Activated gamma-delta T cell (primary cell): ENCODE measurements at regions not wholly inside any gene's neighbourhood (a gene's known extent, or its start where the extent isn't known, plus 50 kb on each side); places are given as distances from the start of the nearest gene placed in this dataset.
"Not testable (repeated sequence)": the region's sequence is repeated elsewhere in the genome, so short reads cannot be mapped to it uniquely, and the experiment has no call there.

Source experiments
- DNase-seq: peaks from one replicate; lab custom pipeline; 2025; lab: John Stamatoyannopoulos, UW

DNA sequence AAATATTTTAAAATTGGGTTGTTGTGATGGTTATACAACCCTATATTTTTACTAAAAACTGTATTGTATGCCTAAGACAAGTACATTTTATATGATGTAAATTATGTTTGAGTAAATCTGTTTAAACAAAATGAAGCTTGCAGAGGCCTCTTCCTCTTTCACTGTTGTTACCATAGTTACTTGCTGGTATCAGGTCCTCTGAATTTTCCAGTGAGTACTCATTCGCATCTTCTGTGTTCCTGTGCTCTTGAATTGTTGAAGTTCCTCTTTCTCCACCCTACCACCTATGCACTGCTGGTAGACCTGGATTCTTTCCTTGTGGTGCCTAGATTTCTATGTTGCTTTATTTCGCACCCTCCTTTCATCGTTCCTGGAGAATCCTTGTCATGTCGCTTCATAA is 938.5 kb upstream of the ACO1 start:
- no peak for DNase-seq

DNA sequence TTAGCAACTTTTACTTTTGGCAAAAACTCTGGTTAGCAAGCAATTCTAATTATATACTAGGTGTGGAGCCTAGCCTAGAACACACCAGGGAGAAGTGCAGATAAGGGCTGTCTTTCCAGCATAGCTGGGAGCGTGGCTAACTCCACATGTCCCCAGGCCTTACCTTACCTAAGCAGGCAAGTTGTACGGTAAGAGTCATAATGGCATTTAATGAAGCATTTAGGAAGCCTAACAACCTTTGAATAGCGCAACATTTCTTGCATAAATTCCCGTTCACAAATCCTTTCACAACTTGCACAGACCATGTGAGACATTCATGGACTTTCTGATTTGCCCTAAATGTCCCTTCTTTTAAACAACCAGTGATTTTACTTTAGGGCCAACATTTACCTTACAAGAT is 917.4 kb upstream of the ACO1 start:
- DNase-seq: no peak

DNA sequence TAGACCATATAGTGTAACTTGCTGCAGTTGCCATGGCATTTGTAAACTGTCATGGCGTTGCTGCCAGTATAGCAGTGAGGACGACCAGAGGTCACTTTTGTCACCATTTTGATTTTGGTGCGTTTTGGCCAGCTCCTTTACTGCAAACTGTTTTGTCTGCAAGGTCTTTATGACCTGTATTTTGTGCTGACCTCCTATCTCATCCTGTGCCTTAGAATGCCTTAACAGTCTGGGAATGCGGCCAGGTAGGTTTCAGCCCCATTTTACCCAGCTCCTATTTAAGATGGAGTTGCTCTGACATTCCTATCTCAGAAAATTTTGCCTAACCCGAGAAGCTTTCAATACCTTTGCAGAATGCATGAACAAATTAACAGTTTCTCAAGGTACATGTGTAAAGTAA is 914.4 kb upstream of the ACO1 start:
- DNase-seq: no peak

GRCh38 chr9:31471010-31471409 is 913.4 kb upstream of the ACO1 start:
- no peak for DNase-seq

- DNase-seq: no peak
Observed at GRCh38 chr9:31486630-31487029, 897.8 kb upstream of the ACO1 start.

GRCh38 chr9:31490551-31491106 is 893.8 kb upstream of the ACO1 start:
- DNase-seq: no peak

GRCh38 chr9:31492229-31492628 is 892.2 kb upstream of the ACO1 start:
- DNase-seq: no peak

DNA sequence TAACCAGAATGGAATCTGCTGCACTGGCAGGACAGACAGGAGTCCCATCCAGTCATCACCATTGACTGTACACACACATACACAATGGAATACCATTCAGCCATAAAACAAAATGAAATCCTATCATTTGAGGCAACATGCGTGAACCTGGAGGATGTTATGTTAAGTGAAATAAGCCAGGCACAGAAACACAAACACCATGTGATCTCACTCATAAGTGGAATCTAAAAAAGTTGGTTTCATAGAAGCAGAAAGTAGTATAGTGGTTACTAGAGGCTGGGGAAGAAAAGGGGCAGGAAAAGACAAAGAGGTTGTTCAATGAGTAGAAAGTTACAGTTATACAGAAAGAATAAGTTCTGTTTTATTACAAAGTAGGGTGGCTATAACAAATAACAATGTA is 884.0 kb upstream of the ACO1 start:
- DNase-seq: no peak

GRCh38 chr9:31519011-31519410 is 865.4 kb upstream of the ACO1 start:
- DNase-seq: no peak

DNA sequence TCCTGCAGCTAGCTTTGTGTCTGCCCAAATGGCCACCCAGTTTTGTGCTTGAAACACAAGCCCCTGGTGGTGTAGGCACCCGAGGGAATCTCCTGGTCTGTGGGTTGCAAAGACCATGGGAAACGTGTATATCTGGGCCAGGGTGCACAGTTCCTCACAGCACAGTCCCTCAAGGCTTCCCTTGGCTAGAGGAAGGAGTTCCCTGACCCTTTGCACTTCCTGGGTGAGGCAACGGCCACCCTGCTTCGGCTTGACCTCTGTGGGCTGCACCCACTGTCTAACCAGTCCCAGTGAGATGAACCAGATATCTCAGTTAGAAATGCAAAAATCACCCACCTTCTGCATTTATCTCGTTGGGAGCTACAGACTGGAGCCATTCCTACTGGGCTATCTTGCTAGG is 865.0 kb upstream of the ACO1 start:
- DNase-seq: no peak

GRCh38 chr9:31519826-31520225 is 864.6 kb upstream of the ACO1 start:
- DNase-seq: no peak

DNA sequence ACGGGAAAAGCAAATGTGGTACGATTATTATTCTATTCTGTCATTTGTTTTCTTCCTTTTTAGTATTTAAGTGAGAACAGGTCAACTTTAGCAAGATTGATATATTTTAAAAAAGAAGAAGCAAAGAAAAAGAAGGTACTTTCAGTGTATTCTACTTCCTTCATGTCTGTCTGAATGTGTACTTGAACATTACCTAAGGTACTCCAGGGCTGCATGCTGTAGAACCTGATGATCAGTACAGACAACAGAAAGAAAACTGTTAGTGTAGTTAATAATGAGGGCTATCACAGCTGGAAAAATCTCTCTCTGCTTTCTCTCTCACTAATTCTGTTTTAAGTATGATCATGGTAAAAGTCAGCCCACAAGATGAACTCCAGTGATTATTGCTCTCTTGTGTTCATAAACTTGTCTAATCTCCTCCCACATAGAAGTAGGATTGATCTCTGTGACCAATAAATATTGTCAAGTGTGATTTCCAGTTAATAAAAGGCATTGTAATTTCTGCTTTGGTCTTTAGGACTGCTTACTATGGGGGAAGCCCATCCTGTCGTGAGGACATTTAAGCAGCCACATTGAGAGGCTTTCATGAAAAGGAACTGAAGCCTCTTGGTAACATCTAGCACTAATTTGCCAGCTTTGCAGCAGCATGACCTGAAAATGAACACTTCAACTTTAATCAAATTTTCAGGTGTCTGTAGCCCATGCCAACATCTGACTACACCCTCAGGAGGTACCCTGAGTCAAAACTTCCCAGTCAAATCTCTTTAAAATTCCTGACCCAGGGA is 864.0 kb upstream of the ACO1 start:
- no peak for DNase-seq

GRCh38 chr9:31535651-31536050 is 848.8 kb upstream of the ACO1 start:
- no peak for DNase-seq

DNA sequence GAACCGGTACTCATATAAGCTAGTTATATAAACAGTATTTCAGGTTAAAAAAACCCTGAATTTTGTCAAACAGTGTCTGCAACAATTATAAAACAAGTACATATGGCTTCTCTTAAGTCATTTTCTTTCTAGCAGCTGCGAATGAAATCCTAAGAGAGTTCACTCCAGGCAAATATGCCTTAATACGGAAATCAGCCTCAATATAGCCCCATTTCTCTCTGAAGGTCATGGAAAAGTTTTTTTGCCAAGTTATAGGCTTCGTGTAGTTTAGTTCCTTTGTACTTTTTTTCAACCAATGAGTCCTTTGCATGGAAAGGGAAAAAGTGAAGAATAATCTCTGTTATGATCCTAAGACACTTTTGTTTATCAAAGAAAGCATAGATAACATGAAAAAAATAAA is 848.0 kb upstream of the ACO1 start:
- no peak for DNase-seq

DNA sequence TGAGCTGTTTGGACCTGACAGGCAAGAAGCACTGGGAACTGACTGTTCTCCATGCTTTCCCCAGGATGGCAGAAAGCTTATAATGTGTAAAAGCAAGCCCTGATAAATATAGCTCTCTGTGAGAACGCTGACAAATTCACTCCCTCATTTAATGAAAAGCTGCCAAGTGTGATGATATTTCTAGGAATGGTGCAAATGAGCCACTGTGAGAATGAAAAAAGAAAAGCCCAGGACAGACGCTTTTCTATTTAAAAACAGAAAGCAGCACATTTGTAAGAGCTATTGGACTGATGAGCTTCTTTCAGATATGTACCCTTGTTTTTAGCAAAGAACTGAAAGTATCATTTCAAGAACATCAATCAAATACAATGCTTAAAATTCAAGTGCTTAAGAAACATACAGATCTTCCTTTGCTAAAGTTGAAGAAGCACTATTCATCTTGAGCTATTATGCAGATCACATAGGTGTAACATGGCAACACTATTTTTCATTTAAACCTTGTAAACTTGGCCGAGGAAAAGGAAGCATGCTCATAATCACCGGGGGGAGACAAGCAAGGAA is 842.6 kb upstream of the ACO1 start:
- DNase-seq: no peak

DNA sequence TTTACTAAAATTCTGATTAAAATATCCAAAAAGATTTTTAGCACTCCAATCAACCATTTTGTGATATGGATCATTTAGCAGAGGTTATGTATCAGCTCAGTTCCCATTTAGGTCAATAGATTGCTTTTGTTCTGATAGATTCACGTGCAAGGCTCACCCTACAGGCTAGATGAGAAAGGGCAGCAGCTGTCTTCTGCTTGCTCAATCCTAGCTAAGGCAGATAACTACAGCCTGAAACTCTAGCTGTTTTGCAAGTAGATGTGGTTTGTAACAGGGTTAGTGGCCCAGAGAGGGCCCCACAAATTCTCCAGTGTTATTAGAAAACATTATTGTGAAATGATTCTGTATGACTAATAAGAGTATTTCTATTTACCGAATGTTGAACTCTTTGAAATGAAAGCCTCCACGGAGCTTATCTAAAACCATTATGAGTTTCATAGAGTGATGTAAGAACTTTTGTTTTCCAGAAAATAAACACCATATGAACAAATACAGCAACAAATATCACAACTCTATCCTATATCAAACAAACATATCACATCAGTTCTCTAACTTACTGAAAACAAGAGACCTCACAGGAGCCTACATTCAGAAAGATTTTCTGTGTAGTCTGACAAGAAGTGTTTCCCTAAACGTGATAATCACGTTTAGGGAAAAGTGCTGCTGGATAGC is 841.9 kb upstream of the ACO1 start:
- no peak for DNase-seq

DNA sequence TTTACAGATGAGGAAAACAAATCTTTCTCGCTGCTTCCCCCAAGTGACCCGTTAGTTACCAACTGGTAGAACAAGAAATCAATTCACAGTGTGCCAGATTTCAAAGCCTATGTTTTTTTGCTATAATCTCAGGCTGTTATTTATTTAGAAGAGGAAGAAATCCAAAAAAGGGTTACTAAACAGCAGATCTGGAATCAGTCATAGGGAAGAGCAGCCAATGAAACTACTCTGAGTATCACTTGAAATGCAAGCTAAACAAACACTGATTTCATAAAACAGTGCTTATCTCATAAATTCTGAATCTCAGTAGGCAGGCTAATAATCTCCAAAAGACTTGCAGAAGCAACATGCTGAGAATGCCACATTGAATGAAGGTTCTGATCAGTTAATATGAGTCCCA is 829.5 kb upstream of the ACO1 start:
- DNase-seq: no peak

DNA sequence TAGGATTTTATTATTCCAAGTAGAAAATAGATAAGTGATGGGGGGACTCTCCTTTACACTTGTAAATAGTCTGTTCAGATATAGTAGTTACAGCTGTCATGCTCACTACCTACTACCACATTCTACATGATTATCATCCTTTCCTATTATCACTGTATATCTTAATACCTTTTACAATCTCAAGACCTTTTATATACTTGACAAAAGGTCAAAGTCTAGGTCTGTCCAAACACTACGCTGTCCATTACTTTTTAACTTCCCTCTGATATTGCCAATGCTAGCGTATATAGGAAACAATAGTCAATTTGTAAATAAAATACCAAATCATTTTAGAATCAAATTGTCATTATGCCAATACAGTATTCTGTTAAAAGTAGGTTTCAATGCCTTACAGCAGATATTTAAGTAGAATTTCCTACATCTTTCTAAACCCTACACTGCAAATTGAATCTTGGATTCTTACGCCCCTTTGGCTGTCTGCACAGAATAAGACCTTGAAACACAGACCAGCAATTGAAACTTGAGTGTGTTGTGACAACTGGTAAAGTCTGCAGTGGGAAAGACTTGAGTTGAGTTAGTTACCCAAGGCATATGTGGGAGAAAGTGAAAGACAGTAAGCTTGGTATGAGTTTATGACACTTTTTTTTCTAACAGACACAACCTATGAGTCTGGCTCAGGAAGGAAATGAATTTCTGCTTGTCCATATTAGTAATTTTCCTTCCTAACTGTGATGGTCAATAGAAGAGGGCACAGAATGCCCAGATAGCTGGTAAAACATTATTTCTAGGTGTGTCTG is 827.6 kb upstream of the ACO1 start:
- no peak for DNase-seq

DNA sequence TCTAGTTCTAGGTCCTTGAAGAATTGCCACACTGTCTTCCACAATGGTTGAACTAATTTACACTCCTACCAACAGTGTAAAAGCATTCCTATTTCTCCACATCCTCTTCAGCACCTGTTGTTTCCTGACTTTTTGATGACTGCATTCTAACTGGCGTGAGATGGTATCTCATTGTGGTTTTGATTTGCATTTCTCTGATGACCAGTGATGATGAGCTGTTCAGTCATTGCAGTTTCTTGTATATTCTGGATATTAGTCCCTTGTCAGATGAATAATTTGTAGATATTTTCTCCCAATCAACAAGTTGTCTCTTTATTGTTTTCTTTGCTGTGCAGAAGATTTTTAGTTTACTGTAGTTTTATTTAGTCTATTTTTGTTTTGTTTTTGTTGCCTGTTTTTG is 812.3 kb upstream of the ACO1 start:
- not testable (repeated sequence) for DNase-seq

- no peak for DNase-seq
Observed at GRCh38 chr9:31573561-31573960, 810.9 kb upstream of the ACO1 start.

DNA sequence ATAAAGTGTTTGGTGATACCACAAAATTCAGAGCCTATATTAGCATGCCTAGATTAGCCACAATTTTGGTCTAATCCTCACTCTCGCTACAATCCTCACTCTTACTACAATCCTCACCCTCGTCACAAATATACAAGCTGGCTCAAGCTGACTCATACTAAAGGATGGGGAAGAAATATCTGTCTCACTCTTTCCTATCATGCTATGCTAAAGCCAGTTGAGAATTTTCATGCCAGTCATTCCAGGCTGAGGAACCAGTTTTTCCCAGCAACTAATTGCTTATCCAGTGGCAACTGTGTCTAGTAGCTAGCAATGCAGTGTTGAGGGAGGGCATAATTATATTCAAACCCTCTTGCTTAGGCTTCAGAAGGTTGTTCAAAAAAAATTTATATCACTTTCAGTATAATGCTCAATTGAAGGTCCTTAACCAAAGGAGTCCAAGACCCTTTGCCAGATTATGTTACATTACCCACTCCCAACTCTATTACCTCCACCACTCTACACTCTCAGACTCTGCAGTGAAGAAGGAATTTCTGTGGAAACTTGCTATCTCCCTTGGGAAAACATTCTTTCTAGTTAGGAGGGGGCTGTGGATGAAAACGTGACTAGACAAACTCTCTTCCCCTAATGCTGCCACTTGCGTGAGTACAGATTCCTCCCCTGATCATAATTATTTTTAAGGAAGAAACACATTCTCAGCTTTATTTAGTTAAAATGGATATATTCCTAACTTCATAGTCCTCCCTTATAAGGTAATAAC is 810.3 kb upstream of the ACO1 start:
- no peak for DNase-seq

- no peak for DNase-seq
Observed at GRCh38 chr9:31582071-31582470, 802.4 kb upstream of the ACO1 start.
